KMS-11 (cell line): ENCODE measurements at regions not wholly inside any gene's neighbourhood (a gene's known extent, or its start where the extent isn't known, plus 50 kb on each side); places are given as distances from the start of the nearest gene placed in this dataset.

ENCODE experiments used
- H2AFZ ChIP-seq: fragments of 200-600 bp; sonication (generic); 2 replicates; pipeline ENCODE4 v1.6.1; 2016; ENCODE audit warnings: antibody characterized with exemption, mixed run types, low read depth
- H3K27ac ChIP-seq: fragments of 200-600 bp; sonication (generic); 2 replicates; pipeline ENCODE4 v1.6.1; 2016; ENCODE audit warnings: mild to moderate bottlenecking, mixed run types
- H3K27me3 ChIP-seq: fragments of 200-600 bp; sonication (generic); 2 replicates; pipeline ENCODE4 v1.6.1; 2017; ENCODE audit warnings: mild to moderate bottlenecking, low read depth, mixed run types, moderate library complexity; ENCODE audit not compliant: insufficient read depth
- H3K36me3 ChIP-seq: fragments of 200-600 bp; sonication (generic); 2 replicates; pipeline ENCODE4 v1.6.1; 2017; ENCODE audit warnings: mild to moderate bottlenecking, mixed run types; ENCODE audit not compliant: insufficient read depth
- H3K4me1 ChIP-seq: fragments of 200-600 bp; sonication (generic); 2 replicates; pipeline ENCODE4 v1.6.1; 2016; ENCODE audit warnings: mild to moderate bottlenecking, low read depth, mixed run types; ENCODE audit not compliant: poor library complexity, severe bottlenecking
- H3K4me2 ChIP-seq: fragments of 200-600 bp; sonication (generic); 2 replicates; pipeline ENCODE4 v1.7.0; 2016; ENCODE audit warnings: mild to moderate bottlenecking, mixed run types
- H3K4me3 ChIP-seq: fragments of 200-600 bp; sonication (generic); IDR thresholded peaks from 2 replicates; pipeline ENCODE4 v1.6.1; 2017; ENCODE audit warnings: low read depth, low read length, mixed read lengths; ENCODE audit not compliant: insufficient read depth
- H3K79me2 ChIP-seq: fragments of 200-600 bp; sonication (generic); 2 replicates; pipeline ENCODE4 v1.6.1; 2016; ENCODE audit warnings: low read depth, mixed run types; ENCODE audit not compliant: insufficient read depth
- H3K9ac ChIP-seq: fragments of 200-600 bp; sonication (generic); 2 replicates; pipeline ENCODE4 v1.6.1; 2016; ENCODE audit warnings: mild to moderate bottlenecking, mixed run types
- H4K20me1 ChIP-seq: fragments of 200-600 bp; sonication (generic); 2 replicates; pipeline ENCODE4 v1.6.1; 2016; ENCODE audit warnings: mild to moderate bottlenecking, mixed run types; ENCODE audit not compliant: insufficient read depth
- CTCF ChIP-seq: fragments of 200-600 bp; sonication (generic); conservative IDR thresholded peaks from 2 replicates; pipeline ENCODE4 v1.6.1; 2017; ENCODE audit warnings: low read depth, mild to moderate bottlenecking, antibody characterized with exemption, low read length, moderate library complexity, mixed read lengths

GRCh38 chr12:84172823-84173424, 739.7 kb downstream of the SLC6A15 start:
- H3K79me2 ChIP-seq: no peaks in the 10 kb centered on the region
- H3K4me2 ChIP-seq: no peak overlapping the region
- no peak overlapping the region for H3K4me3 ChIP-seq
- H3K4me1 ChIP-seq: no peaks in the 10 kb centered on the region
- no peaks in the 10 kb centered on the region for H3K27me3 ChIP-seq
- H3K9ac ChIP-seq: no peak overlapping the region
- no peak for TF ChIP-seq CTCF
- no peak overlapping the region for H2AFZ ChIP-seq
- H4K20me1 ChIP-seq: no peaks in the 10 kb centered on the region
- no peak overlapping the region for H3K27ac ChIP-seq
- H3K36me3 ChIP-seq: no peaks in the 10 kb centered on the region

GRCh38 chr12:84166812-84167211, 745.8 kb downstream of the SLC6A15 start:
- no peaks in the 10 kb centered on the region for H3K36me3 ChIP-seq
- no peak overlapping the region for H3K9ac ChIP-seq
- H3K27me3 ChIP-seq: no peaks in the 10 kb centered on the region
- H3K4me3 ChIP-seq: no peak overlapping the region
- H3K79me2 ChIP-seq: no peaks in the 10 kb centered on the region
- H2AFZ ChIP-seq: no peak overlapping the region
- H3K4me1 ChIP-seq: no peaks in the 10 kb centered on the region
- no peak for TF ChIP-seq CTCF
- no peak overlapping the region for H3K27ac ChIP-seq
- no peaks in the 10 kb centered on the region for H4K20me1 ChIP-seq
- no peak overlapping the region for H3K4me2 ChIP-seq

- Histone ChIP-seq H3K36me3 (no peaks in the 10 kb centered on the region), H3K4me1 (no peaks in the 10 kb centered on the region), H3K4me2 (no peak overlapping the region), H3K9ac (no peak overlapping the region), H4K20me1 (no peaks in the 10 kb centered on the region), H3K27ac (no peak overlapping the region), H3K27me3 (no peaks in the 10 kb centered on the region), H3K79me2 (no peaks in the 10 kb centered on the region), H2AFZ (no peak overlapping the region), H3K4me3 (no peak overlapping the region)
- no peak for TF ChIP-seq CTCF
Observed at GRCh38 chr12:84165998-84166571, 746.5 kb downstream of the SLC6A15 start.

GRCh38 chr12:84161296-84161695, 751.3 kb downstream of the SLC6A15 start:
- Histone ChIP-seq H3K4me1 (no peaks in the 10 kb centered on the region), H3K27me3 (no peaks in the 10 kb centered on the region), H3K9ac (no peak overlapping the region), H2AFZ (no peak overlapping the region), H3K36me3 (no peaks in the 10 kb centered on the region), H3K4me2 (no peak overlapping the region), H3K79me2 (no peaks in the 10 kb centered on the region), H4K20me1 (no peaks in the 10 kb centered on the region), H3K27ac (no peak overlapping the region), H3K4me3 (no peak overlapping the region)
- no peak for TF ChIP-seq CTCF
